Fibroblast of peridontal ligament (primary cell): ENCODE measurements at regions not wholly inside any gene's neighbourhood (a gene's known extent, or its start where the extent isn't known, plus 50 kb on each side); places are given as distances from the start of the nearest gene placed in this dataset.
"Not testable (repeated sequence)": the region's sequence is repeated elsewhere in the genome, so short reads cannot be mapped to it uniquely, and the experiment has no call there.

Experiments
- DNase-seq: peaks from one replicate; pipeline ENCODE4 v3.0.0-alpha.2; 2010; ENCODE audit errors: extremely low read depth

DNA sequence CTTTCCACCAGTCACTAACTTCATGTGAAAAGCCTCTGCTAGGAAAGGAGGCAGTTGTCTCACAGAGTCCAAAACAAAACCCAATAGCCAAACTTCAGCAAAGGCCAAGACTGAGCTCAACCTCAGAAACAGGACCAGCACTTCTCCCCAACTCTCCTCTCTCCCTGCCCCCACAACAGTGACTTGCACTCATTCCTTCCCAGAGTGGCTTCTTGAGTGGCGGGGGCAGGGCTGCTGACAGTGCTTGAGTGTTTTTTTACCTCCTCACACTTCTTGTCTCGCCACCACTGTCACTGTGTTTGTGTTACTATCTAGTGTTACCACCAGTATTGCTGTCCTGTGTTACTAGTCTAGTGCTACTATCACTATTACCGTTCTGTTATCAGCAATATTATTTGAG is 206.8 kb downstream of the KLF6 start:
- no peak for DNase-seq

DNA sequence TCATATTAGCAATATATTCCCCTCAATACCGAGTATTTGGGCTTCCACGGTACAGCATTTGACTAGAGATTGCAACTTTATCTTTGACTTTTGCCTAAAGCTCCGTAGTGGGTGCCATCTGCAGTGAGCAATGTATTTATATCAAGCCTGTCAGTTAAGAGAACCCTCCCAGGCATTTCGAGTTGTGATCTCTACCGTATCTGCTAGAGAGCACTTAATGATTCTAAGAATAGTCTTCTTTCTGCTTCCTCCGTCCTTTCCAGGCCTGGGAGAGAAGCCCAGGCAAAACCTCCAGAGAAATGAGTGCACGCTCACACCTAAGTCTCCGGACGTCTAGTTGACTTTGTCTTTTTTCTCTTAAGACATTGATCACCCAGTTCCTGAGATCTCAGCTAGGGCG is 210.6 kb downstream of the KLF6 start:
- DNase-seq, result no peak

DNA sequence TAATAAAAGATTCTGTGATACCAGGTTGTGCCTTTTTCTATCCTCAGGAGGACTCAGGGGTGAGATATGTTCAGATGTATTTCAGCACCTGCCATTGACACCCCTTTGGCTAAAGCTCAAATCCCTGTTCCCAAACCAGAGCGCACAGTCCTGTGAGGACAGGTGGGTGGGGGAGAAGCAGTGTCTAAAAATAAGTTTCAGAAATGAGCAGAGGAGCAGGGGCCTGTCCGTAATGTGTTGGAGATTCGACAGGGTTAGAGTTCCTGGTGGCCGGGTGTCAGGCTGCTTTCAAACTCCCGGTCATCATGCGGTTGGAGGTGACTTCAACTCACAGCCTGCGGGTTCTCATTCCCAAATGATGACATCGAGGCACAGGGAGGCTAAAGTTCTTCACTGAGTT is 211.5 kb downstream of the KLF6 start:
- no peak for DNase-seq

DNA sequence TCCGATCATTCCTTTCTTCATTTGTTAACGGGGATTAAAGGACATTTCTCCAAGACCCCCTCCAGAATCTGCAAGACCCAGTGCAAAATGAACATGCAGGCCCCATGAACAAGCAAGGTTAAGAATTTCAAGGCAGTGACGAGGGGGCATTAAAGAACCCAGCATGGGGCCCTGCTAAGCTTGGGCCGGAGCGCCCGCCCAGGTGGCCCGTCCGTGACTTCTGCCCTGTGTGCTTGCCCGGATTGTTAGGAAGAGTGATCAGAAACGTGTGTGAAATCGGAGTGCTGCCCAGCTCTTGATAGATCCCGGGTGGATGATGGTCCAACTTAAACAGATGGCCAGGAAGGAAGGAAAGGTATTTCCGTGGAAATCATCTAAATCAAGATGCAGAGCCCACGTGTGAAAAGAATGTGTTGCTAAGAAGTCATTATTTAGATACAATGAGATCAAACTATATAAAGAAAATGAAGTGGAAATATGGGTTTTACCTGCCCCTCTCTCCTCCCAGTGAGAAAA is 213.6 kb downstream of the KLF6 start:
- no peak for DNase-seq

DNA sequence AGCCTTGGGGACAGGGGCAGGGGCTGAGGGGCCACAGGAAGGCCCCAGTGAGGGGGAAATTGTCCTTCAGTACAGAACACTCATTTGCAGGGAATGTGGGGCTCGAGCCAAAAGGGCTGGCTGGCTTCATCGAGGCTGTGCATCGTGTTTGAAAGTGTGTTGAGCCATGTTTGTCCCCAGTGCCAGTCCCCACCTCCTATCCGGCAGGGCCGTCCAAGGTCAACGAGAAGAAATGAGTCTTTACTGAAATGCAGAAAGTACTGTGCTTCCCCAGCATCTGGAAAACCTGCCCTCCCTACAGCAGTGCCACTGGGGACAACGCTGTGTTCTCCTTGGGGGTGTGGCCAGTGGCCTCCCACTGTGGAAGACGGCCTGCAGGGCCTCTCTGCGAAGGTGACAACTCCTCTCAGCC is 214.1 kb downstream of the KLF6 start:
- DNase-seq, result no peak

DNA sequence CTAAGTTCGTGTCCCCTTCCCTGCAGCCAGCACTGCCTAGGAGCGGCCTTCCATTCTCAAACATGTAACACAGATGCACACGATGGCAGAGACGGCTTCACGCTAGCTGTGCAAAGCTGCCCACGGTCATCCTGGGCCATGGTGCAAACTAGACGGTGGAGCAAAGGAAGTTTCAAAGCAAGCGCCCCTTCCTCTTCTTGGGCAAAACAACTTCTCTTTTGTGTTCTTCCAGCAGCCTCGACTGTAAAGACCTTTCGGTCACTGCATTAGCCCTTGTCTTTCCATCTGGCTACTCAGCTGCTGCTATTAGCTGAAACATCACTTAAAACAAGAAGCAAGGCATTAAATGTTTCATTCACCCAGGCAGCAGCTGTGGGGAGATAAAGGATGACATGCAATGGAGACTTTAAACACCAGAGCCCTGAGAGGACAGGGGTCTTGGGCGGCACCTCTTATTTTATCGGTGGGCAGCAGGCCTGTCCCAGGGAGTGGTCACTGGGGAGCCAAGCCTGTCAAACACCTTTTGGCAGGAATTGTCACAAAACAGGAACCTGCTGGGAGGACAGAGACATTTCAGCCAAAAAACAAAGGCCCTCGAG is 214.8 kb downstream of the KLF6 start:
- DNase-seq, result no peak

DNA sequence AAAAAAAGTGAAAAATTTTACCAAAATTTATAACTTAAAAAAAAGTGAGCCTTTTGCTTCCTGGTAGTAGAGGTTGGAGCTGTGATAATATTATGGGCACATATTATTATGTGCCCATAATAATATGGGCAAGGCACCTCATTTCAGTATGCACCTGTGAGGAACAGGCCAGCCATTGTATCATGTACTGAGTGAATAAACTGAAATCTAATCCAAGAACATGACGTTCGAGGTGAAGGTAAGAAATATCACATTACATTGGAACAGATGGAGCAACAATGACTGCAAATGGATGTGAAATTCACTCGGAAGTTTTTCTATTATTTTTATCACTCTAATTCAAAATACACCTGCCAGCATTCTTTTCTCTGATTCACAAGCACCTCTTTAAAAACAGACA is 216.0 kb downstream of the KLF6 start:
- no peak for DNase-seq

DNA sequence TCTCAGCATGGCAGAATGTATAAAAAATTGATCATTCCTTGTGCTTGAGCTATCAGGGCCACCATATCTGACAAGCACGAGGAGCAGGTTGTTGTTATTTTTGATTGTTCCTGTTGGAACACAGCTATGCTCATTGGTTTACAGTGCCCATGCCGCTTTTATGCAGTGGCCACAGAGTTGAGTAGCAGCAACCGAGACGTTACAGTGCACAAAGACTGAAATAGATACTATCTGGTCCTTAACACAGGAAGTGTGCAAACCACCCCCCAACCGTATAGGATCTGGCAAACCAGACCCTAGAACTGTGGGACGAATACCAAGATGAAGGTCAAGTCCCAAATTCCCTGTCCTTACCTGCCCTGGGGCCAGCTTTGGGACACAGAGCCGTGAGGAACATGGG is 216.6 kb downstream of the KLF6 start:
- no peak for DNase-seq

DNA sequence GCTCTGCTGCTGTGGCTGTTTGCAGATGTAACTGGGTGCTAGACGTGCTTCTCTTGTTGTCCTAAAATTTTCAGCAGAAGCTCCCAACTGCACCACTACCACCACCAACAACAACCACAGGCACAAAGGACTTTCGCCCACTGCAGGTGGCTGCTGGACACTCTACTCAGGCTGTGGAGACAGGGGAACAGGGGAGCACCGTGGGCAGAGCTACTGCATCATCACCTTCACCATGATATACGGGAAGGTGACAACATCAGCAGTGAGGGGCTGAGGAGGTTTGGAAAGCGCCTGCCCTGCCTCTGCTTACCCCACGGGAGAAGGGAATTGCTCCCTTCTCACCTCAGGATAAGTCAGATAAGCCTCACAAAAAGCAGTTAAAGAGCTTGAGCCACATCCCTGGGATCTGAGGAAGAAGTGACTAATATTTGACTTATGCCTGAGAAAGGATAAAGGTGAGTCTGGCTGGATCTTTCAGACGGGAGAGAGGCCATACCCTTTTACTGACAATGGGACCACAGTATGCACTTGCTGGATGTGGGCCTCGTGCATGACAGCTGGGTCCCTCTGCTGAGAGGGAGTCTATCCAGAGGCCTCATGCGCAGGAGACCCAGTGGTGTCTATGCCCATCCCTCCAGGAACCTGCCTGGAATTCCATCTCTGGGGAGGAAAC is 217.6 kb downstream of the KLF6 start:
- no peak for DNase-seq

DNA sequence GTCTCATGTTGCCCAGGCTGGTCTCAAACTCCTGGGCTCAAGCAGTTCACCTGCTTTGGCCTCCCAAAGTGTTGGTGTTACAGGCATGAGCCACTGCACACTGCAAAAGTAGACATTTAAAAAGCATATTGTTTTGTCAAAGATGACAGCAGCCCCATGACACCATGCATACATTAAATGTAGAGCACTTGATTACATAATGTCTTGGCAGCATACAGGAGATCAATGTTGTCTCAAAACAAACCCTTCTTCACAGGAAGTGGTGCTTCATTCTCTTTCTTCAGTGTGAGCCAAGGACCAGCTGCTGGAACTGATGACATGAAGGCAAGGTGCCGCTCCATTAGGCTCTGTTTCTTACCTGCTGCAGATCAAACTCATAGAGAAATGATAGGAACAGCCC is 218.4 kb downstream of the KLF6 start:
- DNase-seq, result no peak

DNA sequence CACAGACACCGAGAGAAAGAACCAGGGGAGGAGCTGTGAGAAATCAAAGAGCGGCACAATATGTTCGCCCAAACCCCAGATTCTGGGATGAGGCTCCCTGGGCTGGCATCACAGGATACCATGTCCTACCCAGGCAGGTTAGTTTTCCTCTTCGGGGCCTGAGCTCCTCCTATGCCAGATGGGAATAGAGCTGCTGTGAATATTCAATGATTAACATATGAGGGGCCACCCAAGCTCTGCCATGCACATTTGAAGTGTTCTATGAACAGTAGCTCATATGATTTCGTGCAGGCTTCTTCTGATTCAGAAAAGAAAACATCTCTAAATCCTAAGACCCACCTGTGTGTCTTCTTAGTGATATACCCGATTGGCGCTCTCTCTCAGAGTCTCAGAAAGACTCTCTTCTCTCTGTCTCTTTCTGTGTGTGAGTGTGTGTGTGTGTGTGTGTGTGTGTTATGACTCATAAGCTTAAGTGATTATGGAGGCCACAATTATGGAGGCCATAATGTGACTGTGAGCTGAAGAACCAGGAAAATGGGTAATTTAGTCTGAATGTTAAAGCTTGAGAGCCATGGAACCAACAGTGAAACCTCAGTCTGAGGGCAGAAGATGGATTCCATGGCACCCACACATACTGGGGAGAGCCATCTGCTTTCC is 220.5 kb downstream of the KLF6 start:
- no peak for DNase-seq

DNA sequence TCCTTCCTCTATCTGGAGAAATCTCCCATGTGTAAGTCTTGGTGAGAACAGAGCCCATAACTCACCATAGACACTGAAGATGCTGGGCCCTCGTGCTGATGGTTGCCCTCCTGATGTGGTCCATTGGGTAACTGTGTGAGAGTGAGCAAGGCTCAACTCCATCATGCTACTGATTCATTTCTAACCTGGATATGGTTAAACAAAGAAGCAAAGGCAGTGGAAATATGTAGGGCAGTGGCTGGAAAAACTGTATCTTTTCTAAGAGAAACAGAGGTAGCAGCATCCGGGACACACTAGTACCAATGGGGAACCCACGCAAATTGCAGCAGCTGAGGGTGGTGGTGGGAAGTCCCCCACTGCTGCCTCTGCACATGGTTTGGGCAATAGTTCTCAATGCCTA is 221.7 kb downstream of the KLF6 start:
- DNase-seq, result no peak

DNA sequence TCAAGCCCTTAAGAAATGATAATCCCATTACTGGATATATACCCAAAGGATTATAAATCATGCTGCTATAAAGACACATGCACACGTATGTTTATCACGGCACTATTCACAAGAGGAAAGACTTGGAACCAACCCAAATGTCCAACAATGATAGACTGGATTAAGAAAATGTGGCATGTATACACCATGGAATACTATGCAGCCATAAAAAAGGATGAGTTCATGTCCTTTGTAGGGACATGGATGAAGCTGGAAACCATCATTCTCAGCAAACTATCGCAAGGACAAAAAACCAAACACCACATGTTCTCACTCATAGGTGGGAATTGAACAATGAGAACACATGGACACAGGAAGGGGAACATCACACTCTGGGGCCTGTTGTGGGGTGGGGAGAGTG is 224.4 kb downstream of the KLF6 start:
- not testable (repeated sequence) for DNase-seq

DNA sequence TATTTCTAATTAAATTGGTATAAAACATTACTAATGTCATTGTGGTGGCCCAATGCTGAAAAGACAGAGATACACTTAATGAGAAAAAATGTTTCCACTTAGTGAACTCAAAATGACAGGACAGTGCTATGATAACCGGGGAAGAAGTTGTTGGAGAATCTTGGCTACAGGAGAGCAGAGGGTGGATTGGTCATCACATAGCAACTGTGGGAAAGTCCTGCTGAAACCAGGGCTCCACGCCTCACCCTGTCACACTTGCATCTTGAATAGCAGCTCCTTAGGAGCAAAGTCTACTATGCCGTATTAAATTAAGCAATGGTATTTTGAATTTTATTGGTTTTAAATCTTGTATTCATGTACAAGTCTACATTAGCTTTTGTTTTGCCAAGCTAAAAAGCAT is 225.5 kb downstream of the KLF6 start:
- DNase-seq, result no peak

DNA sequence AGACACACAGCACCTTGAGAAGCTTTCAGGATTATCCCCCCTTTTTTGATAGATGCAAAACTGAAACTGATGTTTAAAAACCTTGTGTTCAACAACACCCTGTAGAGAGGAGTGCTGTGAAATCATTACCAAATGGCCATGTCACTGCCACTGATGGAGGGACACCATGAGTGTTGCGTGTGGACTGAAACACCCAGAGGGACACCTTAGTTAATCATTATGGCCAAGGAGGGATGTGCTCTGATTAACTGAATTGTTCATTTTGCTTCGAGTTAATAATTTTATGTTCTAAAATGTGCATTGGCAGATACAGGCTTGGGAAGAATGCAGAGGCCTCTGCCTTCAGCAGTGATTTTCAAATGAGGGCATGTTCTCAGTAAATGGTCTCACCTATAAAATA is 226.0 kb downstream of the KLF6 start:
- no peak for DNase-seq

DNA sequence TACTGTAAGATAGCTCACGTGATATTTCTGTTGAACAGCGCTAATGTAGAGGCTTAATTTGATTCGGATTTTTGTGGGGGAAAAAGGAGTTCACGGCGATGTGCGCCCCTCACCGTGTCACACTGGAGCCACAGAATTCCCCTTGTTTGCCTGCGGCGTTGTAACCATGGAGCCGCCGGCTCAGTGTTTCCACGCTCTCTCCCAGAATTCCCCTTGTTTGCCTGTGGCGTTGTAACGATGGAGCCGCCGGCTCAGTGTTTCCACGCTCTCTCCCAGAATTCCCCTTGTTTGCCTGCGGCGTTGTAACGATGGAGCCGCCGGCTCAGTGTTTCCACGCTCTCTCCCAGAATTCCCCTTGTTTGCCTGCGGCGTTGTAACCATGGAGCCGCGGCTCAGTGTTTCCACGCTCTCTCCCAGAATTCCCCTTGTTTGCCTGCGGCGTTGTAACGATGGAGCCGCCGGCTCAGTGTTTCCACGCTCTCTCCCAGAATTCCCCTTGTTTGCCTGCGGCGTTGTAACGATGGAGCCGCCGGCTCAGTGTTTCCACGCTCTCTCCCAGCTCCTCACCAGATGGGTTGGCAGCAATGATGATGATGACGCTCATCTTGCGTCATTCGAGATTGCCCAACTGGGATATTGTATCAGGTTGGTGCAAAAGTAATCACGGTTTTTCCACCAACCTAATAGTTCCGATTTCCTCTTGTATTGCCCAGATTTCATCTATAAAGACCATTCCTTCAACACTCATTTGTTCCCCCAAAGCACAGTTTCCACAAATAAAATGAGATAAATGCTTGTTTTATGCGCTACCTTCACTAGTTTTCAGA is 228.6 kb downstream of the KLF6 start:
- peak; percentile 80 for DNase-seq

DNA sequence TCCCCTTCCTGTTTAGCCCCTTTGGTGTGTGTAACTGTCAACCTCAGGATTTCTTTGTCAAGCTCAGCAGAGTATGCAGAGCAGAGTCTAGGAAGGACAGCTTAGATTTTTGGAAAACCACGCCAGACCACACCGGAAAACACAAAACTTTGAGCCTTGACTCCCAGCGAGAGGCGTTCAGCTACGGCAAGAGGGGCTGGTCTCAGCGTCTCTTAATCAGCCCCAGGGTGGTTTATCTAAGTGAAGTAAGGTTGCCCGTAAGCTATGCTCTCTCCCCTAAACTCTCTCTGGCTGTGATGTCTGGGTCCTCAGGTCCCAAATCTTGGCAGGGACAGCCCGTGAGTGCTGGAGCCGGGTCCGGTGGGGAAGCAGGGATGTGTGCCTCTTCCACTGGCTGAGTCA is 230.9 kb downstream of the KLF6 start:
- peak; percentile 45 for DNase-seq

DNA sequence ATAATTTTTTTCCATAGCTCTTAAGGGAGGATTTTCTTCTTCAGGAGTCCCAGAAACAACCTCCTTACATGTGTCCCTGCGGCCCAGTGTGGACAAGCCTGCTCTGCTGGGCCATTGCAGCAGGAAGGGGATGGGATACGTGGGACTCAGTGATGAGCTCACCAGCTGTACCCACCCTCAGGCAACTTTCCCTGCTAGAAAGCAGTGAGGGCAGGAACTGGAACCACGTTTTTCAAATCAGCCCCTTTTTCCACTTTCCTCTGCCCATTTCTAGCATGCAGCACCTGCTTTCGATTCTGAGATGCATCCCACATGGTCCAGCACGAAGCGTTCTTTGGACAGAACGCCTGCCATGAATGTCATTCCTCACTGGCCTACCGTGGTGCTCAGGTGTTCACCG is 232.7 kb downstream of the KLF6 start:
- no peak for DNase-seq

DNA sequence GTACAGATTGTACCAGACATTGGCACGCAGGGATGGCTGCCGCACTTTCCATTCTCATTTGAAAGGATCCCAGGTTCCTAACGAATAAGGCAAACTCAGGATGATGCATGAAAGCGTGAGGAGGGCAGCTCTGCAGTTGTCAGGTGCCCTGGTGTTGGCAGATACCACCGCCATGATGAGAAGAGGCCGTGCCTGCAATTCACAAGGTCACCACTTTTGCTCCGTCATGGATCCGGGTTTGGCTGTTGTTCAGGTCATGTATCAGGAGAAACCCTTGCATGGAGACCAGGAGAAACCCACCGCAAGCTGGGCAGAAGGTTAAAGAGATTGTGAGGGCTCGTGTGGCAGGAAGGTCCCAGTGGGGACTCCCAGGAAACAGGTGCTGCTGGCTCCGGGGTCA is 233.2 kb downstream of the KLF6 start:
- no peak for DNase-seq

DNA sequence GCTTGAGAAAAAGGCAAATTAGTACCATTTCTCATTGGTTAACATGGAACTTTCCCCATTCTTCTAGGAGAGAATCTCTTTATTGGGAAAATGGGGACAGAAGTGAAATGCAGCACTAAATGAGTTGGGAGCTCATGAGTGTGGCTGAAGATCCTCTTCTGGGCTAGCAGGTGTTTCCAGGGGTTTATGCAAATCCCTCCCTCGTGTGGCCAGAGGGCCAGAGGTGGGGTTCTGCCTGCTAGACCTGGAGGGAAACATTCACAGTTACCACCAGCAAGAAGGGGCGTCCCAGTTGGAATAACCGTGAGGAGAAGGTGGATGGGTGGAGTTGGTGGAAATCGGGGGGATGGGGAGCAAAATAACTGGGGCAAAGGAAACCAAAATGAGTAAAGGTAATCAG is 235.9 kb downstream of the KLF6 start:
- no peak for DNase-seq

DNA sequence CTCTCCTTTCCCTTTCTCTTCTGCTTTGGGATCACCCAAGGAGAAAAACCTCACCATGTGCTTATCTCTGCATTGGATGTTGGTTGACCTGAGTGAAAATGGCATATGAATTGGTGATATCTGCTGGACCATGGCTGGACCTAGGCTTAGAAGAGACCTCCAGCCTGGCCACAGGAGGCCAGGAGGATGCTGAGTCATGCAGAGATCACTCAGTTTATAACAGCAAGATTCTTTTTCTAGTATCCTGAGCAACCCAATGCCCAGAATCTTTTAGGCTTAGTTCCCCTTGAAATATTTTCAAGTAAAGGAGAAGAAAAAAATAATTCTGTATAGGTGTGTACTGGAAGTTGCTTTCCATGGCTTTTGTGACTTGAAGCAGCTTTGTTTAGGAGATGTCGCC is 236.3 kb downstream of the KLF6 start:
- peak; percentile 51 for DNase-seq

DNA sequence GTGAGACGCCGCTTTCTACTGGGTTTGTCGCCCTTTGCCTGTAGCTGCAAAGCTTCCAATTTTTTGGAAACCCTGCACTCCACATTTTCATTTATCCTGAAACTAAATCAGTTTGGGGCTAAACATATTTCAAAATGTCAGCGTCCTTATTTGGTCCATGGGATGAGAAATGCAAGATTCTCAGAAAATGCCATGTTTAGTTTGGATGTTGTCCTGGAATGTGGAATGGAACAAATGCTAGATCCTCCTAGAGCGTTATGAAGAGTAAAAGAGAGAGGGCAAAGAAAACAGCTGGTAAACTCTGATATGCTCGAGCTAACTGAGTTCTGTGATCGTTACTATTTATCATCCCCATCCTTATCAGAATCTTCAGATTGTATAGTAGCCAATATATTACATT is 236.9 kb downstream of the KLF6 start:
- peak; percentile 94 for DNase-seq
